IMR-90 (cell line): ENCODE measurements at regions not wholly inside any gene's neighbourhood (a gene's known extent, or its start where the extent isn't known, plus 50 kb on each side); places are given as distances from the start of the nearest gene placed in this dataset.

Source experiments
- CHD1 ChIP-seq: IDR thresholded peaks from 2 replicates; pipeline ENCODE4 v1.6.1; 2012; ENCODE audit warnings: low read depth, low read length, improper control_type of control experiment
- FOS ChIP-seq: fragments of 150-350 bp; IDR thresholded peaks from 2 replicates; pipeline ENCODE4 v1.6.1; 2016; ENCODE audit warnings: low read depth, low read length
- MXI1 ChIP-seq: IDR thresholded peaks from 2 replicates; pipeline ENCODE4 v1.6.1; 2012; ENCODE audit warnings: low read depth, mild to moderate bottlenecking, low read length, moderate library complexity, borderline replicate concordance
- NFE2L2 ChIP-seq: fragments of 150-350 bp; IDR thresholded peaks from 2 replicates; pipeline ENCODE4 v1.6.1; 2016; ENCODE audit warnings: low read depth, mild to moderate bottlenecking, low read length
- POLR2A ChIP-seq: IDR thresholded peaks from 2 replicates; pipeline ENCODE4 v1.6.1; 2012; ENCODE audit warnings: mild to moderate bottlenecking, low read depth, low read length
- RCOR1 ChIP-seq: IDR thresholded peaks from 2 replicates; pipeline ENCODE4 v1.6.1; 2012; ENCODE audit warnings: mild to moderate bottlenecking, low read length, improper control_type of control experiment; ENCODE audit not compliant: insufficient replicate concordance
- RFX5 ChIP-seq: IDR thresholded peaks from 2 replicates; pipeline ENCODE4 v1.8.0; 2012; ENCODE audit warnings: low read depth, mild to moderate bottlenecking, low read length, moderate library complexity
- SMC3 ChIP-seq: fragments of 150-350 bp; IDR thresholded peaks from 2 replicates; pipeline ENCODE4 v1.6.1; 2016; ENCODE audit warnings: low read depth, mild to moderate bottlenecking, antibody characterized with exemption, low read length, moderate library complexity
- TF ChIP-seq, protein P1 (sequence below): conservative IDR thresholded peaks from 2 replicates; pipeline ENCODE4 v1.5.1; 2012; ENCODE audit warnings: mild to moderate bottlenecking, low read depth, low read length, improper control_type of control experiment

DNA sequence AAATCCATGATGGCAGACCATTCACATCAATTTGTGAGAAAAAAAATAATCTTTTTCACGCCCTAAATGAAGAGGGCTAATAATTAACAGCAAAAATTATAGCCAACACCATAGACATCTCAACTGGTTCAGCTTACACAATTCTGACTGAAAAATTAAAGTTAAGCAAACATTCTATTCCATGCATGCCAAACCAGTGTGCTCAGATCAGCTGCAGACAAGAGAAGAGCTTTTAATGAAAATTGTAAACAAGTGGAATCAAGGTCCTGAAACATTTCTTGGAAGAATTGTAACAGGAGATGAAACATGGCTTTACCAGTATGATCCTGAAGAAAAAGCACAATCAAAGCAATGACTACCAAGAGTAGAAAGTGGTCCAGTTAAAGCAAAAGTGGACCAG is 710.4 kb downstream of the EPHA7 start:
- TF ChIP-seq, protein P1, sequence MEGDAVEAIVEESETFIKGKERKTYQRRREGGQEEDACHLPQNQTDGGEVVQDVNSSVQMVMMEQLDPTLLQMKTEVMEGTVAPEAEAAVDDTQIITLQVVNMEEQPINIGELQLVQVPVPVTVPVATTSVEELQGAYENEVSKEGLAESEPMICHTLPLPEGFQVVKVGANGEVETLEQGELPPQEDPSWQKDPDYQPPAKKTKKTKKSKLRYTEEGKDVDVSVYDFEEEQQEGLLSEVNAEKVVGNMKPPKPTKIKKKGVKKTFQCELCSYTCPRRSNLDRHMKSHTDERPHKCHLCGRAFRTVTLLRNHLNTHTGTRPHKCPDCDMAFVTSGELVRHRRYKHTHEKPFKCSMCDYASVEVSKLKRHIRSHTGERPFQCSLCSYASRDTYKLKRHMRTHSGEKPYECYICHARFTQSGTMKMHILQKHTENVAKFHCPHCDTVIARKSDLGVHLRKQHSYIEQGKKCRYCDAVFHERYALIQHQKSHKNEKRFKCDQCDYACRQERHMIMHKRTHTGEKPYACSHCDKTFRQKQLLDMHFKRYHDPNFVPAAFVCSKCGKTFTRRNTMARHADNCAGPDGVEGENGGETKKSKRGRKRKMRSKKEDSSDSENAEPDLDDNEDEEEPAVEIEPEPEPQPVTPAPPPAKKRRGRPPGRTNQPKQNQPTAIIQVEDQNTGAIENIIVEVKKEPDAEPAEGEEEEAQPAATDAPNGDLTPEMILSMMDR: no peak
- no peak for TF ChIP-seq CHD1
- no peak for TF ChIP-seq POLR2A
- no peak for TF ChIP-seq MXI1
- TF ChIP-seq RFX5: no peak
- no peak for TF ChIP-seq RCOR1
- TF ChIP-seq NFE2L2: no peak
- no peak for TF ChIP-seq FOS
- no peak for TF ChIP-seq SMC3
